H1 (cell line): ENCODE measurements at regions not wholly inside any gene's neighbourhood (a gene's known extent, or its start where the extent isn't known, plus 50 kb on each side); places are given as distances from the start of the nearest gene placed in this dataset.

Source experiments
- CBX8 ChIP-seq: fragments of 300-800, 300-1000 bp; sonication (generic); IDR thresholded peaks from 2 replicates; pipeline ENCODE4 v1.7.1; 2016; ENCODE audit warnings: low read depth, low read length, borderline replicate concordance
- NANOG ChIP-seq: IDR thresholded peaks from 2 replicates; pipeline ENCODE4 v1.6.1; 2011; ENCODE audit warnings: low read length, low read depth, mild to moderate bottlenecking, inconsistent platforms; ENCODE audit not compliant: insufficient read depth, poor library complexity, severe bottlenecking
- POLR2A ChIP-seq, 2 experiments: IDR thresholded peaks; 1 replicate in 1 of 2; 2 replicates in 1 of 2; pipeline ENCODE4 v1.6.1; 2011; ENCODE audit warnings: low read depth in 2 of 2, low read length in 2 of 2, mild to moderate bottlenecking in 2 of 2; ENCODE audit errors: control extremely low read depth in 1 of 2
- TF ChIP-seq, protein P1 (sequence below): IDR thresholded peaks from 2 replicates; pipeline ENCODE4 v1.6.1; 2011; ENCODE audit warnings: low read depth, mild to moderate bottlenecking, low read length; ENCODE audit not compliant: insufficient read depth
- TF ChIP-seq, protein P2 (sequence below), 3 experiments: IDR thresholded peaks; 1 replicate in 2 of 3; 2 replicates in 1 of 3; pipeline versions ENCODE4 v1.5.1 to v1.6.1; 2011; ENCODE audit warnings: low read length in 3 of 3, mild to moderate bottlenecking in 3 of 3, inconsistent platforms in 2 of 3, low read depth in 1 of 3, moderate library complexity in 1 of 3; ENCODE audit not compliant: insufficient read depth in 1 of 3; ENCODE audit errors: control extremely low read depth in 1 of 3

DNA sequence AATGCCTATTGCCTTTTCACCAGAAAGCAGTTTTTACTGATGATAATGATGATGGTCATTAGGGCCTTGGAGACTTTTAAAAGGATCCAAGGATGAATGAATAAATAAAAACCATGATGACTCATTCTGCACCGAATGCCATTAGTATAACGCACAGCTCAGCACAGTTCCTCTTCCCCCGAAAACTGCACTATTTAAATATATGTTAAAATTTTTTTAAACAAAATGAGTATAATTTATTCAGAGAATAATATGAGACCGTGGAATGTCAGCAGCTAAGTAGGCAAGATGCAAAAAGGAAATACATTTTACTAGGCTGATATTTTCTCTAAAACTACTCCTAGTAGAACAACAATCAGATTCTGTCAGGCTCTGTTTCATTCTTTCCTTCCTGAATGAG lies 83.4 kb upstream of the NANOGP8 start:
- TF ChIP-seq, protein P1, sequence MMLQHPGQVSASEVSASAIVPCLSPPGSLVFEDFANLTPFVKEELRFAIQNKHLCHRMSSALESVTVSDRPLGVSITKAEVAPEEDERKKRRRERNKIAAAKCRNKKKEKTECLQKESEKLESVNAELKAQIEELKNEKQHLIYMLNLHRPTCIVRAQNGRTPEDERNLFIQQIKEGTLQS, result no peak
- TF ChIP-seq, protein P2, sequence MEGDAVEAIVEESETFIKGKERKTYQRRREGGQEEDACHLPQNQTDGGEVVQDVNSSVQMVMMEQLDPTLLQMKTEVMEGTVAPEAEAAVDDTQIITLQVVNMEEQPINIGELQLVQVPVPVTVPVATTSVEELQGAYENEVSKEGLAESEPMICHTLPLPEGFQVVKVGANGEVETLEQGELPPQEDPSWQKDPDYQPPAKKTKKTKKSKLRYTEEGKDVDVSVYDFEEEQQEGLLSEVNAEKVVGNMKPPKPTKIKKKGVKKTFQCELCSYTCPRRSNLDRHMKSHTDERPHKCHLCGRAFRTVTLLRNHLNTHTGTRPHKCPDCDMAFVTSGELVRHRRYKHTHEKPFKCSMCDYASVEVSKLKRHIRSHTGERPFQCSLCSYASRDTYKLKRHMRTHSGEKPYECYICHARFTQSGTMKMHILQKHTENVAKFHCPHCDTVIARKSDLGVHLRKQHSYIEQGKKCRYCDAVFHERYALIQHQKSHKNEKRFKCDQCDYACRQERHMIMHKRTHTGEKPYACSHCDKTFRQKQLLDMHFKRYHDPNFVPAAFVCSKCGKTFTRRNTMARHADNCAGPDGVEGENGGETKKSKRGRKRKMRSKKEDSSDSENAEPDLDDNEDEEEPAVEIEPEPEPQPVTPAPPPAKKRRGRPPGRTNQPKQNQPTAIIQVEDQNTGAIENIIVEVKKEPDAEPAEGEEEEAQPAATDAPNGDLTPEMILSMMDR (IDR thresholded peaks at IDR 0.05; ENCODE audit: control extremely low read depth in 1 of 3, insufficient read depth in 1 of 3, low read depth in 1 of 3, low read length in 3 of 3), result no peak
- TF ChIP-seq NANOG, result no peak
- TF ChIP-seq POLR2A (IDR thresholded peaks at IDR 0.05; ENCODE audit: control extremely low read depth in 1 of 2, low read depth in 2 of 2, low read length in 2 of 2), result no peak
- no peak for TF ChIP-seq CBX8
